Right lobe of liver (tissue), 6 donors: ENCODE measurements at regions not wholly inside any gene's neighbourhood (a gene's known extent, or its start where the extent isn't known, plus 50 kb on each side); places are given as distances from the start of the nearest gene placed in this dataset.
"Not testable (repeated sequence)": the region's sequence is repeated elsewhere in the genome, so short reads cannot be mapped to it uniquely, and the experiment has no call there.

ENCODE experiments used
- ATAC-seq, 4 donors: fragments of 200-7000 bp; cut with Tn5 transposase; one replicate each; pipeline ENCODE4 v1.9.1; 2020; ENCODE audit warnings: mild to moderate bottlenecking in 4 of 4, moderate library complexity in 4 of 4
- DNase-seq, 3 donors: peaks; one replicate each; pipeline ENCODE4 v3.0.0-alpha.2; 2020
- H3K27ac ChIP-seq, 3 donors: fragments of 200-600 bp; one replicate each; pipeline ENCODE4 v1.8.0; 2022
- H3K27me3 ChIP-seq, 2 donors: fragments of 200-600 bp; one replicate each; pipeline ENCODE4 v1.8.0; 2022
- H3K36me3 ChIP-seq, 4 donors: fragments of 200-600 bp; sonication (generic) in 1 of 4; one replicate each; pipeline versions ENCODE4 v1.5.1 to v1.8.0; 2017 to 2022; ENCODE audit warnings: control low read depth in 1 of 4
- H3K4me1 ChIP-seq, 4 donors: fragments of 200-600 bp; sonication (generic) in 1 of 4; one replicate each; pipeline versions ENCODE4 v1.5.1 to v1.8.0; 2017 to 2022; ENCODE audit warnings: control low read depth in 1 of 4
- H3K4me3 ChIP-seq, 3 donors: fragments of 200-600 bp; one replicate each; pipeline ENCODE4 v1.8.0; 2022
- H3K9me3 ChIP-seq, 4 donors: fragments of 200-600 bp; sonication (generic) in 1 of 4; one replicate each; pipeline versions ENCODE4 v1.5.1 to v1.8.0; 2017 to 2022; ENCODE audit warnings: control low read depth in 1 of 4
- POLR2A ChIP-seq: fragments of 450-650 bp; IDR thresholded peaks from one replicate; pipeline ENCODE4 v1.6.1; 2017; ENCODE audit warnings: antibody characterized with exemption, mild to moderate bottlenecking
- WGBS: methylation state at CpG from one replicate; pipeline ENCODE4 v1.1.6; 2018; ENCODE audit warnings: low coverage, low lambda C conversion rate; ENCODE audit not compliant: insufficient coverage; ENCODE audit errors: missing lambda C conversion rate; 5-methylcytosine and 5-hydroxymethylcytosine counted together
- intact Hi-C, 2 donors: fragments of 100-400 bp; cut with DNase I; formaldehyde crosslinking; loops; one replicate each; pipeline versions ENCODE4 v1.11.2 to v1.14.1; 2022
- TF ChIP-seq, protein P1 (sequence below), 4 donors: fragments of 200-600 bp in 3 of 4; fragments of 450-650 bp in 1 of 4; IDR thresholded peaks; one replicate each; pipeline versions ENCODE4 v1.5.1 to v1.8.0; 2016 to 2022; ENCODE audit warnings: antibody characterized with exemption in 4 of 4, mild to moderate bottlenecking in 2 of 4
- donor health status: DM: no; HTN: yes; CAD: no.
- donor health status: DM: no; HTN: no; CAD: no.
- donor health status: DM: no; HTN: no; CAD: no.
- donor health status: DM: no; HTN: yes; CAD: no.
- donor health status: DM: no; HTN: yes; CAD: no.

GRCh38 chr1:215426101-215426500 is 141.0 kb upstream of the KCTD3 start:
- Histone ChIP-seq H3K27me3 (no peaks in the 10 kb centered on the region), H3K4me1 (no peaks in the 10 kb centered on the region), H3K4me3 (no peak overlapping the region), H3K36me3 (no peaks in the 10 kb centered on the region), H3K27ac (no peak overlapping the region), H3K9me3 (no peaks in the 10 kb centered on the region)
- ATAC-seq (no peak), DNase-seq (no peak)
- intact Hi-C loops: no loop called here
- TF ChIP-seq, protein P1, sequence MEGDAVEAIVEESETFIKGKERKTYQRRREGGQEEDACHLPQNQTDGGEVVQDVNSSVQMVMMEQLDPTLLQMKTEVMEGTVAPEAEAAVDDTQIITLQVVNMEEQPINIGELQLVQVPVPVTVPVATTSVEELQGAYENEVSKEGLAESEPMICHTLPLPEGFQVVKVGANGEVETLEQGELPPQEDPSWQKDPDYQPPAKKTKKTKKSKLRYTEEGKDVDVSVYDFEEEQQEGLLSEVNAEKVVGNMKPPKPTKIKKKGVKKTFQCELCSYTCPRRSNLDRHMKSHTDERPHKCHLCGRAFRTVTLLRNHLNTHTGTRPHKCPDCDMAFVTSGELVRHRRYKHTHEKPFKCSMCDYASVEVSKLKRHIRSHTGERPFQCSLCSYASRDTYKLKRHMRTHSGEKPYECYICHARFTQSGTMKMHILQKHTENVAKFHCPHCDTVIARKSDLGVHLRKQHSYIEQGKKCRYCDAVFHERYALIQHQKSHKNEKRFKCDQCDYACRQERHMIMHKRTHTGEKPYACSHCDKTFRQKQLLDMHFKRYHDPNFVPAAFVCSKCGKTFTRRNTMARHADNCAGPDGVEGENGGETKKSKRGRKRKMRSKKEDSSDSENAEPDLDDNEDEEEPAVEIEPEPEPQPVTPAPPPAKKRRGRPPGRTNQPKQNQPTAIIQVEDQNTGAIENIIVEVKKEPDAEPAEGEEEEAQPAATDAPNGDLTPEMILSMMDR (IDR thresholded peaks at IDR 0.05): no peak
- TF ChIP-seq POLR2A: no peak

GRCh38 chr1:215432483-215433227 is 134.4 kb upstream of the KCTD3 start:
- H3K4me3 ChIP-seq, intact Hi-C loops: not testable (repeated sequence)

GRCh38 chr1:215433237-215433636 is 133.9 kb upstream of the KCTD3 start:
- Histone ChIP-seq H3K27me3 (no peaks in the 10 kb centered on the region), H3K36me3 (no peaks in the 10 kb centered on the region), H3K9me3 (no peaks in the 10 kb centered on the region), H3K27ac (no peak overlapping the region), H3K4me3 (no peak overlapping the region), H3K4me1 (no peaks in the 10 kb centered on the region)
- 49% methylated on average over 2 of the region's 8 CpGs for WGBS
- DNase-seq (no peak), ATAC-seq (no peak)
- TF ChIP-seq POLR2A: no peak
- TF ChIP-seq, protein P1 (IDR thresholded peaks at IDR 0.05): no peak
- intact Hi-C loops: no loop called here

More at GRCh38 chr1:215432483-215433227, 134.4 kb upstream of the KCTD3 start:
- H3K36me3 ChIP-seq, DNase-seq, ATAC-seq, H3K9me3 ChIP-seq, H3K27me3 ChIP-seq, H3K27ac ChIP-seq, H3K4me1 ChIP-seq: not testable (repeated sequence)
- 22% methylated on average over 1 of the region's 6 CpGs for WGBS

DNA sequence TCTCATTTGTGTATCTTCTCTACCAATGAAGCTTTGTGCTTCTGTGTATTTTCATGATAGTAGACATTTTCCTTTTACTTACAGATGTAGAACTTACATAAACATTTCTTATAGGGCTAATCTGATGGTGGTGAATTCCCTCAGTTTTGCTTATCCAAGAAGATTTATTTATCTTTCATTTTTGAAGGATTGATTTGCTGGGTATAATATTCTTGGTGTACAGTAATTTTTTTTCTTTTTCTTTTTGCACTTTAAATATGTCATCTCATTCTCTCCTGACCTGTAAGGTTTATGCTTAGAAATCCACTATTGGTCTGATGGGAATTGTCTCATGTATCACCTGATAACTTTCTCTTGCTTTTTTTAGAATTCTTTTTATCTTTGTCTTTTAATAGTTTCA is 127.6 kb upstream of the KCTD3 start:
- Histone ChIP-seq H3K9me3 (no peaks in the 10 kb centered on the region), H3K27me3 (no peaks in the 10 kb centered on the region), H3K36me3 (no peaks in the 10 kb centered on the region), H3K27ac (no peak overlapping the region), H3K4me3 (no peak overlapping the region), H3K4me1 (no peaks in the 10 kb centered on the region)
- DNase-seq (no peak), ATAC-seq (no peak)
- TF ChIP-seq, protein P1 (IDR thresholded peaks at IDR 0.05): no peak
- no peak for TF ChIP-seq POLR2A
- intact Hi-C loops: no loop called here

DNA sequence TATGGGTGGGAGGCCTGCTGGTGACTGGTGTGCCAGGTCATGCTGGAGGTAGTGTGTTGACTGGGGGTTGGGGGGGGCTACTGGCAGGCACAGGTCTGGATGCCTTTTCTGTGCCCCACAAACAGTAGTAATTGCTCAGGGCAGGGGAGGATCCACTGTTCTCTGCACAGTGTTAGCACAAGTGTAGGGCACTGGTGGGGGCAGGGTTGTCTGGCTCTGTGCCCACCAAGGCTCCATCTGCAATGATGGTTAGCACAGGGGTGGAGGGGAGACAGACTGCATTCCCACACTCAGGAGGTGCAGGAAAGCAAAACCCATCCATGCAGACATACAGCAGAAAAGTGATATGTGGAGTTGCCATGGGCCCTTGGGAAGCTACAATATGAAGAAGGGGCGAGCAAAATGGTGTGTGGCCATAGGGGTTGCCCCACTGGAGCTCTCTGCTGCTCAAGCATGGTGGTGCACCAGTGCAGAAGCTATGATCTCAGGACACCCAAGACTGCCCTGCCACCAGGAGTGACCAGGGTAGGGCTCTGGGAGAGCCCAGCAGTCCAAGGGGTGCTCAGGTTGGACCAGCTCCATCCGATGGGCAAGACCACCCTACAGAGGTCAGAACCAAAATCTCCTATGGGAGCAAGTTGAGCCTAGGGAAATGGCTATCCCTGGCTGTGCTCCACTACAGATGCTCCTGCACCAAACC is 122.2 kb upstream of the KCTD3 start:
- Histone ChIP-seq H3K27ac (no peak overlapping the region), H3K36me3 (no peaks in the 10 kb centered on the region), H3K4me3 (no peak overlapping the region), H3K27me3 (no peaks in the 10 kb centered on the region), H3K4me1 (no peaks in the 10 kb centered on the region), H3K9me3 (no peaks in the 10 kb centered on the region)
- ATAC-seq (peak in 1 of 4 donors; percentile 37), DNase-seq (no peak)
- no peak for TF ChIP-seq POLR2A
- TF ChIP-seq, protein P1 (IDR thresholded peaks at IDR 0.05): no peak
- intact Hi-C loops: no loop called here
- WGBS: 67% methylated on average over 1 of the region's 2 CpGs

DNA sequence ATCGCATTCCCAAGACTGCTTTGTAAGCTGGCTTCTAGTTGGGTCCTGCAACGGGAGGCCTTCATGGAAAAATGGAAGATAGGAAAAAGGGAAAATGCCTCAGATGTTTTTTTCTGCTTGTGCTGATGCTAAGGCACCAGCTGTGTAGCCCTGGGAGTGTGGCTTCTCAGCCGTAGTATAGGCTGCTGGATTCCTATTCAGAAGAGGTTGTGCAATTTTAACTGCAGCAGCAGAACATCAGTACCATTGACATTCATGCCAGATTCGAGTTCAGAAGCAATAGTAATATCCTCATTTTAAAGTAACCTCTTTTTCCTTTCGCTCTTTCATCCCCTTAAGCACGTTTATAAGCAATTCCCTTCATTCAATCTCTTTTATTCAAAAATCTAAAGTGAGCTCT is 119.1 kb upstream of the KCTD3 start:
- H3K4me1 ChIP-seq, H3K9me3 ChIP-seq, H3K4me3 ChIP-seq, DNase-seq, H3K27me3 ChIP-seq, H3K36me3 ChIP-seq, ATAC-seq, intact Hi-C loops, H3K27ac ChIP-seq: not testable (repeated sequence)
- WGBS: 48% methylated on average over 6 of the region's 6 CpGs

- H3K4me3 ChIP-seq, ATAC-seq, H3K9me3 ChIP-seq, DNase-seq, H3K27me3 ChIP-seq, H3K27ac ChIP-seq, intact Hi-C loops, H3K36me3 ChIP-seq, H3K4me1 ChIP-seq: not testable (repeated sequence)
- 50% methylated on average over 1 of the region's 1 CpG for WGBS
Observed at GRCh38 chr1:215449147-215449546, 118.0 kb upstream of the KCTD3 start.
